NCI-H345 (cell line): ENCODE measurements at regions not wholly inside any gene's neighbourhood (a gene's known extent, or its start where the extent isn't known, plus 50 kb on each side); places are given as distances from the start of the nearest gene placed in this dataset.
"Not testable (repeated sequence)": the region's sequence is repeated elsewhere in the genome, so short reads cannot be mapped to it uniquely, and the experiment has no call there.

Experiments
- DNase-seq: peaks from one replicate; lab custom pipeline; 2025; lab: John Stamatoyannopoulos, UW

- no peak for DNase-seq
Observed at GRCh38 chr5:51559921-51560658, 176.8 kb downstream of the ISL1 start.

GRCh38 chr5:51566953-51567352 is 183.7 kb downstream of the ISL1 start:
- DNase-seq = no peak

DNA sequence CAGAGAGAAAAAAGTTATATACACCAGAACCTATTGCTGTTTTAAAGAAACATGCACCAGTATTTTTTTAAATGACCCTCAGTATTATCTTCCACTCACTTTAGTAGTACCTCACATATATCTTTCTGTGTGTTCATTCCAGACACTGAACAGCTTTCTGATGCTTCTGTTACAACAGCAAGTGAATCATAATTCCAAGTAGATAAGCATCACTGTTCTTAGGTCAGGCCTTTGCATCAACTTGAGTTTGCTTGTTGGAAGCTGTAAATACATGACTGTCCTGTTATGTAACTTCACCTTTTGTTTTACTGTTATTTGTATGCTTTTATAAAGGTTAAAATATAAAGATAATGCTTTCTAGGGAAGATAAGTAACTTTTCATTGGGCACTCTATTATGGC is 184.4 kb downstream of the ISL1 start:
- DNase-seq = no peak

DNA sequence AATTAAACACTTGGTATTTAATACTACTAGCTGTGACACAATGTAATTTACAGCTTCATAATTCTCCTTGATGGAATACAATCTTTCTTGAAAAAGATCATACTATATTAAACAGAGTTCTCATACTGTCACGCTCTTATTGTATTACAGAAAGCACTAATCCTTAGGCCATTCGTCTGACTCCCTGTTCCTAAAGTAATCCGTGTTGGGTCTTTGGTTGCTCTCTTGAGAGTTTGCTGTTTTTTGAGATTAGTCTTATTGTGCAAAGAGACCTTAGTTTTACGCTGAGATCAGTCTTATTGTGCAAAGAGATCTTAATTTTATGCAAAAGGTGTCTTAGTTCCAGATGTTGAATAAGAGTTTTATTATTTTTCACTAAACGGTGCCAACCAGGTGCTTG is 190.6 kb downstream of the ISL1 start:
- no peak for DNase-seq

GRCh38 chr5:51582871-51583394 is 199.7 kb downstream of the ISL1 start:
- DNase-seq = no peak

- DNase-seq = no peak
Observed at GRCh38 chr5:51598026-51598425, 214.8 kb downstream of the ISL1 start.

DNA sequence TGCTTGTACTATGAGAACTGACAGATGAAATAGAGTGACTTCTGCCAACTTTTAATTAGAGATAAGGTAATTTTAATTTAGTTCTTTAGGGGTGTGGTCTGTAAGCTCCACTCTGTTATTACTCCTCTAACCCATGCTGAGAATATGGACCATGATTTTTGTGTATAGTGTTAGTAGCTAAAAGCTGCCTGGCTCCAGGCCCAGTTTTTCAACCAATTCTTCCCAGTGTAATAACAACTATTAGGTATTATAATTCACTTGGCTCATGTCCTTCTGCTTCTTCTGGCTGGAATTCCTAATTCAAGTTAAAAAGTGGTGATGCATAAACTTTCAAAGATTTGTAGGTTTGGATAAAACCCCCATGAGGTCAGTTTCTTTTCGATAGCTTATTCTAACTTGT is 216.3 kb downstream of the ISL1 start:
- DNase-seq = no peak

- no peak for DNase-seq
Observed at GRCh38 chr5:51604324-51604723, 221.1 kb downstream of the ISL1 start.

- no peak for DNase-seq
Observed at GRCh38 chr5:51606921-51607320, 223.7 kb downstream of the ISL1 start.

DNA sequence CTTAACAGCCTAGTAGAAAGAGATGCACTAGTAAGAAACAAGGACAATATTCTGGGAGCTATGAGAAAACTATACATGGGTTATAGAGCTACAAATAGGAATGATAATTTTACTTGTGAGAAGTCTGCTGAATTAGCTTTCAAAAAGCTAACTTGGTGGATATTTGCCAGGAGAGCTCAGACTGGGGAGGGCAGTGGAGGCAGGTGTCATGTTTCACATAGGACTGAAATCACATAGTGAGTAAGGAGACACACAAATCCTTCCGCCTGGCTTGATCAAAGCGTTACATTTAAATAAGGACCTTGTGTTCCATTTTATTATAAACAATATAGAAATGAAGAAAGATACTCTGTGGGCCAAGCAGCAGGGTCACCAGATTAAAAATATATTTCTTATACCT is 235.0 kb downstream of the ISL1 start:
- DNase-seq = no peak

DNA sequence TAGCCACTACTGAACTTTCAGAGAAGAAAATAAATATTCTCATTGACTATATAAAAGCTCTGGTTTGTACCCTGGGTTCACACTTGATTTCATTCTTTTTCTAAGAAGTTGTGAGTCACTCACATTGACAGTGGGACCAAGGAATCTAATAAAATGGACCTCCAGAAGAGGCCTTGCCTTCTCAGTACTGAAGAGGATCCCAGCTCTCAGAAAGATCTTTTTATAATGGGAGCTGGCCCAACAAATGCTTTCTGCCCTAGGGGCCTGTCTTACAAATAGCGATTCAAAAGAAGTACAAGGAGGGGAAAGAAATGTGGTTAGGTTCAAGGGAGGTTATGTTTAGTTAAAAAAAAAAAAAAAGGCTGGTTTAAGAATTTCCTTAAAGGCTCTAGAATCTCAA is 237.9 kb downstream of the ISL1 start:
- no peak for DNase-seq

DNA sequence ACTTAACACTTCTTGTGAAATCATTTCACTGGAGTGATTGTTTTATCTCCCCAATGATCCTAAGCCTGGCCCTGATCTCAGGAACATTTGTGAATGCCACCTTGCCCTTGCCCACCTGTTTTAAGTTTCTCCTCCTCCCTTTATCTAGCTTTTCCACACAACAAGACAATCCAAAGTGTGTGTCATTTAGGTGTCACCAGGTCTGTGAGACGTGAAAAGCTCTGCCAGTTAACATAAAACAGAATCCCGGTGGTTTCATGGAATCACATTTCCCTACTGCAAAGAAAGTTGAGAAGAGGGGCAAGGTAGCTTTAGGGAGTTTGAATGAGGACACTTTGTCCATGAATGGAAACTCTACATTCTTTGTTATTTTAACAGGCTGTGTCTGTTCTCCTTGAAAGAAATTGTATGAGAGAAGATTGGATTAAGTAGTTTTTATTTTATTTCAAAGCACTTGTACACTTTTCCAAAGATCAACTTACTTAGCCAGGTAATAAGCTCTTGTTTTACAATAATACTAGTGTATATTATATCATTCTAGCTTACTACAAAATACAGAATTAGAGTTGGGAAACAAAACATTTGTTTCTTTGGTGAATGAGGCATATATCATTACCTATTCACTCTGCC is 239.0 kb downstream of the ISL1 start:
- DNase-seq = no peak

DNA sequence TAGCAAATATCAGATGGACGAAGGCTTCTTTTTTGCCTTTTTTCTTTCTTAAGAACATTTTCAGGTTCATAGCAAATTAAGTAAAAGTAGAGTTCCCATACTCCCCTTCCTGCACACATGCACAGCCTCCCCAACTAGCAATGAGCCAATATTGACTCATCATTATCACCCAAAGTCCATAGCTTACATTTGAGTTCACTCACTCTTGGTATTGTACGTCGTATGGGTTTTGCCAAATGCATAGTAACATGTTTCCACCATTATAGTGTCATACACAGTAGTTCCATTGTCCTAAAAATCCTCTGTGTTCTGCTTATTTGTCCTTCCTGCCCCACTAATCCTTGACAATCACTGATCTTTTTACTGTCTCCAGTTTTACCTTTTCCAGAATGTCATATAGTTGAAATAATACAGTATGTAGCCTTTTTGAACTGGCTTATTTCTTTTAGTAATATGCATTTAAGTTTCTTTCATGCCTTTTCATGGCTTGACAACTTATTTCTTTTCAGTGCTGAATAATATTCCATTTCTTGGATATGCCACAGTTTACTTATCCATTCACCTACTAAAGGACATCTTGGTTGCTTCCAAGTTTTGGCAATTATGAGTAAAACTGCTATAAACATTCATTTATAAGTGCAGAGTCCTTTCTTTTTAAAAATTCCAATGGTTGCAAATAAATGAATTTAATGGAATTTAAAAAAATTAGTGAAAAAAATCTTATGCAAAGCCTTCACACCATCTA is 242.1 kb downstream of the ISL1 start:
- no peak for DNase-seq

- DNase-seq = no peak
Observed at GRCh38 chr5:51632027-51632426, 248.8 kb downstream of the ISL1 start.

DNA sequence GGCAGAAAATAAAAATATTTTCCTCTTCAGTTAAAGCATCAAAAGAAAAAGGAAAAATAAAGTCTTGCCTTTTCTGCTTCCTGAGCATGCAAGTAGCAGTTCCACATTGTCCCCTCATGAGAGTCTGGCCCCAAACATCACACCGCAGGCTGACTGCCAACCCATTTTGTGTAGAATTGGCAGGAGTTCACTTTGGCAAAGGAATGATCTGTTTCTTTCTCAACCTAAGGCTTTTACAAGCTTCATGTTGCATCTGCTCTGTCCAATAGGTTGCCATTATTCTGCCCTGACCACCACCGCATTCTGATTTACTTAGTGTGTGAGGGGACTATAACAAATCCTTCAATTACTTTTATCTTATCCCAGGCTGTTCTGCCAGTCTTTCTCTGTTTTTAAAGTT is 249.5 kb downstream of the ISL1 start:
- DNase-seq = no peak

- not testable (repeated sequence) for DNase-seq
Observed at GRCh38 chr5:51636973-51637372, 253.7 kb downstream of the ISL1 start.

- DNase-seq = no peak
Observed at GRCh38 chr5:51644976-51645375, 261.7 kb downstream of the ISL1 start.

- no peak for DNase-seq
Observed at GRCh38 chr5:51646482-51646881, 263.2 kb downstream of the ISL1 start.

DNA sequence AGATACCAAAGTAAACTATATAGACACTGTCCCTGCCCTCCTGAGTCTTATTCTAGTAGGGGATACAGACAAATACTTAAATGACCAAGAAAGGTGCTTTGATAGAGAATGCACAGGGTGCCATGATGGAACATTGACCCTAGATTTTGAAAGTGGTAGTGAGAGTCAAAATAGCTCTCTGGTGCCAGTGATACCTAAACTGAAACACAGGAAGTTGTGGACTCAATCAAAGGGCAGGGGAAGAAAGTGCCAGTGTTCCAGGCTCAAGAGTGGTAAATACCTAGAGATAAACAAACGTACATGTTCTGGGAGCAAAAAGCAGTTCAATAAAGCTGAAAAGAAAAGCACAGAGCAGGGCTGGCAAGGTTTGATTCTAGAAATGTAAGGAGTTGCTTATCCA is 267.6 kb downstream of the ISL1 start:
- no peak for DNase-seq

DNA sequence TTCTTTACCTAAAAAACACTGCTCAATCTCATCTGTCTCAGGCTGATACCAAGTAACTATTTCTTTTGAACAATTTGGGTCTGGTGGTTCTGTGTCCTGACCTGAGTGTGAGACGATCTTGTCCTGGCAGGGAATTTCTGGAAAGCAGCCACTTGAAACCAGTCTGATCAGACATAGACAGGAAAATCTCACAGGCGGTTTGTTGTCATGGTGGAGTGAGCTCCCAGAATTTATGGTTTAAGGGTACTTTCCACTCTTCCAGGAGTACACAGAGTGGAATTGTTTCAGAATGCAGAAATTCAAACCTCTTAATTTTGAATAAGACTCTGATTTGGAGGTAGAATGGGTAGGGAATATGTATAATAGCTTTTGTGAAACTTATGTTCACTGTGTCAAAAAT is 268.2 kb downstream of the ISL1 start:
- no peak for DNase-seq

GRCh38 chr5:51651889-51652288 is 268.6 kb downstream of the ISL1 start:
- no peak for DNase-seq

DNA sequence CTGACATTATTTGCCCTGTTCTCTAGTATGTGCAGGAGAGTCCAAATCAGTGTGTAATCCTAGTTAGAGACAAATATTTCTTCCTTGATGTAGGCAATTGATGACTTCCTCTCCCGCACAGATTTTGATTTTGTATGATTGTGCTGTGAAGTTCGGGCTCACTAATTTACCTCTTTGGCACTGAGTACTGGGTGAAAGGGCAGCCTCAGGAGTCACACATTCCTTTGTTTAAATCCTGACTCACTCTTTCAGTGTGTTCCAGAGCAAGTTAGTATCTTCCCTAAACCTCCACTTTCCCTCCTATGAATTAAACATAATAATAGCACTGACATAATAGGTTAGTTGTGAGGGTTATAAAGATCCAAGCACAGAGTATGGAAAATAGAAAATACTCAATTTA is 269.7 kb downstream of the ISL1 start:
- no peak for DNase-seq
